Neuronal stem cell (in vitro differentiated cells): ENCODE measurements at regions not wholly inside any gene's neighbourhood (a gene's known extent, or its start where the extent isn't known, plus 50 kb on each side); places are given as distances from the start of the nearest gene placed in this dataset.

Source experiments
- DNase-seq: peaks from one replicate; pipeline ENCODE4 v3.0.0-alpha.2; 2013; ENCODE audit warnings: low spot score
- H2AFZ ChIP-seq: one replicate; pipeline ENCODE4 v1.6.1; 2013; ENCODE audit warnings: mild to moderate bottlenecking, low read length, inconsistent platforms
- H2AK5ac ChIP-seq: 2 replicates; pipeline ENCODE4 v1.6.1; 2013; ENCODE audit warnings: low read depth, mild to moderate bottlenecking, inconsistent platforms, low read length, moderate library complexity, mixed read lengths
- H2BK120ac ChIP-seq: 2 replicates; pipeline ENCODE4 v1.6.1; 2013; ENCODE audit warnings: low read depth, mild to moderate bottlenecking, inconsistent platforms, low read length, moderate library complexity, mixed read lengths
- H2BK12ac ChIP-seq: one replicate; pipeline ENCODE4 v1.6.1; 2013; ENCODE audit warnings: low read length, inconsistent platforms
- H2BK15ac ChIP-seq: 2 replicates; pipeline ENCODE4 v1.6.1; 2013; ENCODE audit warnings: mild to moderate bottlenecking, low read length, inconsistent platforms, mixed read lengths
- H2BK5ac ChIP-seq: one replicate; pipeline ENCODE4 v1.6.1; 2013; ENCODE audit warnings: inconsistent platforms, mild to moderate bottlenecking, low read length, moderate library complexity
- H3K14ac ChIP-seq: one replicate; pipeline ENCODE4 v1.6.1; 2013; ENCODE audit warnings: low read length, inconsistent platforms
- H3K18ac ChIP-seq: 2 replicates; pipeline ENCODE4 v1.6.1; 2013; ENCODE audit warnings: low read length, inconsistent platforms
- H3K23ac ChIP-seq: 2 replicates; pipeline ENCODE4 v1.6.1; 2013; ENCODE audit warnings: low read depth, mild to moderate bottlenecking, mixed read lengths, low read length, inconsistent platforms; ENCODE audit not compliant: poor library complexity
- H3K27ac ChIP-seq: replicated peaks from 3 replicates; pipeline ENCODE4 v1.5.1; 2013; ENCODE audit warnings: low read length, inconsistent platforms
- H3K27me3 ChIP-seq, 3 experiments: 2 replicates each; pipeline ENCODE4 v1.6.1; 2013; ENCODE audit warnings: low read length in 3 of 3, mild to moderate bottlenecking in 2 of 3, inconsistent platforms in 1 of 3, low read depth in 1 of 3, mixed read lengths in 1 of 3, moderate library complexity in 1 of 3; ENCODE audit not compliant: control insufficient read depth in 3 of 3, insufficient read depth in 3 of 3
- H3K36me3 ChIP-seq, 2 donors: replicated peaks in 1 of 2; 2 replicates each; pipeline ENCODE4 v1.6.1; 2013; ENCODE audit warnings: low read length in 2 of 2; ENCODE audit not compliant: control insufficient read depth in 2 of 2, insufficient read depth in 2 of 2
- H3K4ac ChIP-seq: 2 replicates; pipeline ENCODE4 v1.6.1; 2013; ENCODE audit warnings: inconsistent platforms, mild to moderate bottlenecking, low read length, moderate library complexity
- H3K4me1 ChIP-seq, 2 donors: 1 replicate in 1 of 2; 2 replicates in 1 of 2; pipeline ENCODE4 v1.6.1; 2013; ENCODE audit warnings: low read length in 2 of 2, low read depth in 1 of 2; ENCODE audit not compliant: control insufficient read depth in 2 of 2, insufficient read depth in 1 of 2
- H3K4me2 ChIP-seq: one replicate; pipeline ENCODE4 v1.6.1; 2013; ENCODE audit warnings: mild to moderate bottlenecking, low read length, inconsistent platforms; ENCODE audit not compliant: insufficient read depth, poor library complexity, severe bottlenecking
- H3K4me3 ChIP-seq, 2 donors: 2 replicates each; pipeline ENCODE4 v1.5.1; 2013; ENCODE audit warnings: low read length in 2 of 2, mild to moderate bottlenecking in 2 of 2, inconsistent platforms in 1 of 2, moderate library complexity in 1 of 2
- H3K79me1 ChIP-seq: one replicate; pipeline ENCODE4 v1.6.1; 2013; ENCODE audit warnings: low read depth, mild to moderate bottlenecking, inconsistent platforms, low read length, moderate library complexity
- H3K9ac ChIP-seq: one replicate; pipeline ENCODE4 v1.6.1; 2013; ENCODE audit warnings: mild to moderate bottlenecking, low read depth, low read length, inconsistent platforms; ENCODE audit not compliant: poor library complexity
- H3K9me3 ChIP-seq, 2 donors: replicated peaks in 1 of 2; 2 replicates each; pipeline versions ENCODE3 to v1.6.1; 2013; ENCODE audit warnings: low read length in 2 of 2, mild to moderate bottlenecking in 2 of 2, inconsistent platforms in 1 of 2, low read depth in 1 of 2, mixed read lengths in 1 of 2, moderate library complexity in 1 of 2; ENCODE audit not compliant: control insufficient read depth in 2 of 2, insufficient read depth in 1 of 2
- H4K8ac ChIP-seq: one replicate; pipeline ENCODE4 v1.6.1; 2013; ENCODE audit warnings: low read depth, mild to moderate bottlenecking, inconsistent platforms, low read length, moderate library complexity
- H4K91ac ChIP-seq: one replicate; pipeline ENCODE4 v1.6.1; 2013; ENCODE audit warnings: low read length, low read depth, mild to moderate bottlenecking, inconsistent platforms; ENCODE audit not compliant: poor library complexity
- WGBS, 2 donors: extraction: QIAGEN DNeasy Blood & Tissue Kit; methylation state at CpG; one replicate each; pipeline ENCODE4 v1.1.7; 2013; ENCODE audit warnings: missing lambda C conversion rate in 2 of 2, mixed read lengths in 1 of 2; ENCODE audit not compliant: insufficient read length in 2 of 2, insufficient replicate concordance in 1 of 2; ENCODE audit errors: extremely low coverage in 2 of 2; 5-methylcytosine and 5-hydroxymethylcytosine counted together

DNA sequence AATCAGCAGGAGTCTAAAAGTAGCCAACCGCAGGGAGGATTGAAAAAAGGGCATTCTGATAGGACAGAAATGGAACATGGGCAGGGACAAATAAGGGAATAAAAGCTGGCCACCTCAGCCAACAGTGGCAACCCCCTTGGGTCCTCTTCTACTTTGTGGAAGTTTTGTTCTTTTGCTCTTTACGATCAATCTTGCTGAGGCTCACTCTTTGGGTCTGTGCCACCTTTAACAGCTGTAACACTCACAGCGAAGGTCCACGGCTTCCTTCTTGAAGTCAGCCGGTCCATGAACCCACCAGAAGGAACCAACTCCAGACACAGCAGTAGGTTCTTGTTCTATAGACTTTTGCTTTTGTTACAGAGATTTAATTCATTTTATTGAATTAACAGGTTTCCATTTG, 285.4 kb upstream of the CDH20 start:
- Histone ChIP-seq H2BK12ac (no peak overlapping the region), H3K27ac (no peak overlapping the region), H3K9me3 (no peaks in the 10 kb centered on the region), H4K8ac (no peak overlapping the region), H3K36me3 (no peaks in the 10 kb centered on the region), H3K79me1 (no peaks in the 10 kb centered on the region), H3K9ac (no peak overlapping the region), H2AK5ac (no peak overlapping the region), H3K27me3 (no peaks in the 10 kb centered on the region), H3K18ac (no peak overlapping the region), H2BK15ac (no peak overlapping the region), H3K4ac (no peak overlapping the region), H3K4me3 (no peak overlapping the region), H2AFZ (no peak overlapping the region), H3K4me1 (no peaks in the 10 kb centered on the region), H3K4me2 (no peak overlapping the region), H3K14ac (no peak overlapping the region), H2BK120ac (no peak overlapping the region), H2BK5ac (no peak overlapping the region), H3K23ac (no peak overlapping the region), H4K91ac (no peak overlapping the region)
- no peak for DNase-seq
- WGBS, 2 donors = no CpG with 5 or more reads among the region's 5 CpGs

- H3K79me1 ChIP-seq = no peaks in the 10 kb centered on the region
- H3K23ac ChIP-seq = no peak overlapping the region
- H4K91ac ChIP-seq = no peak overlapping the region
- no peak overlapping the region for H2BK15ac ChIP-seq
- no peak overlapping the region for H3K9ac ChIP-seq
- H3K18ac ChIP-seq = no peak overlapping the region
- H3K9me3 ChIP-seq = no peaks in the 10 kb centered on the region
- H2AK5ac ChIP-seq = no peak overlapping the region
- H3K14ac ChIP-seq = no peak overlapping the region
- H2BK120ac ChIP-seq = no peak overlapping the region
- H3K27ac ChIP-seq = no peak overlapping the region
- H3K27me3 ChIP-seq = no peaks in the 10 kb centered on the region
- no peak for DNase-seq
- peaks cover 0 to 6% of the 10 kb centered on the region in 2 donors for H3K4me1 ChIP-seq
- H2BK12ac ChIP-seq = no peak overlapping the region
- H4K8ac ChIP-seq = no peak overlapping the region
- H3K4me2 ChIP-seq = no peak overlapping the region
- H3K4ac ChIP-seq = no peak overlapping the region
- H3K4me3 ChIP-seq = no peak overlapping the region
- no peaks in the 10 kb centered on the region for H3K36me3 ChIP-seq
- WGBS, 2 donors = no CpG with 5 or more reads among the region's 2 CpGs
- H2BK5ac ChIP-seq = no peak overlapping the region
- no peak overlapping the region for H2AFZ ChIP-seq
Measured at GRCh38 chr18:61057443-61057842, 275.8 kb upstream of the CDH20 start.

DNA sequence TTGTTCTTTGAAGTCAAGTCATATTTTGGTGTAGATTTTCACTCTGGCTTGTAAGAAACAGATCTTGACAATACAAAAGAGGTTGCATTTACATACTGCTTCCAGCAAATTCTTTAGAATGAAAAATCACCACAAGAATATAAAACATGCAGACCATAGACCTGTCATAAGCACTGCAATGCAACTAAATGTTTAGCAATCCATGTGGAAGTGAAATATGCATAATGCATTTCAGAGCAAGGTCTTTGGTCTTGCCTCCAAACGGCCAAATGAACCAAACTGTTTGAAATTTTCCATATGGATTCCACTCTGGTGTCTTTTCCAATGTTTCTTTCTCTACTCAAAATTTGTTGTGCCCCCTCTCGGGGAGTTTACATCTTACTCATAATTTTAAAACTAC, 271.0 kb upstream of the CDH20 start:
- no peak overlapping the region for H4K8ac ChIP-seq
- no peak overlapping the region for H2BK15ac ChIP-seq
- H3K79me1 ChIP-seq = no peaks in the 10 kb centered on the region
- no peaks in the 10 kb centered on the region for H3K36me3 ChIP-seq
- no peak overlapping the region for H2AFZ ChIP-seq
- H3K23ac ChIP-seq = no peak overlapping the region
- no peak overlapping the region for H3K4me2 ChIP-seq
- H3K9me3 ChIP-seq = no peaks in the 10 kb centered on the region
- DNase-seq = no peak
- H3K27ac ChIP-seq = no peak overlapping the region
- no peak overlapping the region for H2AK5ac ChIP-seq
- H3K4me1 ChIP-seq = no peaks in the 10 kb centered on the region
- H2BK5ac ChIP-seq = no peak overlapping the region
- no peak overlapping the region for H3K4ac ChIP-seq
- H3K18ac ChIP-seq = no peak overlapping the region
- H3K27me3 ChIP-seq = no peaks in the 10 kb centered on the region
- H3K14ac ChIP-seq = no peak overlapping the region
- no peak overlapping the region for H4K91ac ChIP-seq
- no peak overlapping the region for H2BK12ac ChIP-seq
- no peak overlapping the region for H3K9ac ChIP-seq
- H3K4me3 ChIP-seq = no peak overlapping the region
- no peak overlapping the region for H2BK120ac ChIP-seq
- no CpG with 5 or more reads among the region's 2 CpGs for WGBS, 2 donors

GRCh38 chr18:61064911-61065310, 268.3 kb upstream of the CDH20 start:
- Histone ChIP-seq H3K14ac (no peak overlapping the region), H2AFZ (no peak overlapping the region), H3K36me3 (no peaks in the 10 kb centered on the region), H3K4me3 (no peak overlapping the region), H3K23ac (no peak overlapping the region), H3K18ac (no peak overlapping the region), H2BK12ac (no peak overlapping the region), H2AK5ac (no peak overlapping the region), H4K91ac (no peak overlapping the region), H3K9me3 (no peaks in the 10 kb centered on the region), H3K4me1 (no peaks in the 10 kb centered on the region), H2BK120ac (no peak overlapping the region), H3K4me2 (no peak overlapping the region), H3K27ac (no peak overlapping the region), H4K8ac (no peak overlapping the region), H2BK15ac (no peak overlapping the region), H3K27me3 (no peaks in the 10 kb centered on the region), H3K79me1 (no peaks in the 10 kb centered on the region), H3K9ac (no peak overlapping the region), H2BK5ac (no peak overlapping the region), H3K4ac (no peak overlapping the region)
- DNase-seq = no peak
